ENCODE measurements at regions not wholly inside any gene's neighbourhood (a gene's known extent, or its start where the extent isn't known, plus 50 kb on each side); places are given as distances from the start of the nearest gene placed in this dataset.

DNA sequence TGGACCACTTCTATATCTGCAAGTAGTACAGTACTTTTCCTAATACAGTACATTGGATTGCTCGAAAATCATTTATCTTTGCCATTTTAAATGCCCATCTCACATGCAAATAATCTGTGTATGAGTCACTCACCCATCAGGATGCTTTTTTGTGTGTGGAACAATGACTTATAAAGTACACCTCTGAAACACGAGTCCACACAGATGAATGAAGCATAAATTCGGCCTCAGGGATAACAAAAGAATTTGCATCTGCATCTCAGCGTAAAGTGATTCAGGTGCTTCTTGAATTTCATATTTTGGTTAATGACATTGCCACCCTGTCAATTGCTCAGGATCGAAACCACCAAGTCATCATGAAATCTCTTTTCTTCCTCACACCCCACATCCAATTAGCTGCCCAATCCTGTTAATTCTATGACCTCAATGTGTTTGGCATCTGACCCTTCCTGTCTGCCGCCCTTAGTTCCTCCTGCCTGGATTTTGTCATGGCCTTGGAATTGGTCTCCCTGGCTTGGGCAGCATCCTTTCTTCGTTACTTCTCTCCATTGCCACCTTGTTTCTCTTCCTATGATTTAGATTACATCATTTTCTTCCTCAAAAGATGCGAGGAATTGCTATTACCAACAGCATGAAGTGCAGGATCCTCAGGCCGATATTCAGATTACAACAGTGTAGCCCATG lies 161.6 kb upstream of the MID1 start:
- FAIRE-seq (no peak), DNase-seq (ENCODE audit: insufficient read length, low spot score) (no peak)
- TF ChIP-seq, protein P1, sequence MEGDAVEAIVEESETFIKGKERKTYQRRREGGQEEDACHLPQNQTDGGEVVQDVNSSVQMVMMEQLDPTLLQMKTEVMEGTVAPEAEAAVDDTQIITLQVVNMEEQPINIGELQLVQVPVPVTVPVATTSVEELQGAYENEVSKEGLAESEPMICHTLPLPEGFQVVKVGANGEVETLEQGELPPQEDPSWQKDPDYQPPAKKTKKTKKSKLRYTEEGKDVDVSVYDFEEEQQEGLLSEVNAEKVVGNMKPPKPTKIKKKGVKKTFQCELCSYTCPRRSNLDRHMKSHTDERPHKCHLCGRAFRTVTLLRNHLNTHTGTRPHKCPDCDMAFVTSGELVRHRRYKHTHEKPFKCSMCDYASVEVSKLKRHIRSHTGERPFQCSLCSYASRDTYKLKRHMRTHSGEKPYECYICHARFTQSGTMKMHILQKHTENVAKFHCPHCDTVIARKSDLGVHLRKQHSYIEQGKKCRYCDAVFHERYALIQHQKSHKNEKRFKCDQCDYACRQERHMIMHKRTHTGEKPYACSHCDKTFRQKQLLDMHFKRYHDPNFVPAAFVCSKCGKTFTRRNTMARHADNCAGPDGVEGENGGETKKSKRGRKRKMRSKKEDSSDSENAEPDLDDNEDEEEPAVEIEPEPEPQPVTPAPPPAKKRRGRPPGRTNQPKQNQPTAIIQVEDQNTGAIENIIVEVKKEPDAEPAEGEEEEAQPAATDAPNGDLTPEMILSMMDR (IDR thresholded peaks at IDR 0.05; ENCODE audit: insufficient read depth, missing control alignments): no peak

DNA sequence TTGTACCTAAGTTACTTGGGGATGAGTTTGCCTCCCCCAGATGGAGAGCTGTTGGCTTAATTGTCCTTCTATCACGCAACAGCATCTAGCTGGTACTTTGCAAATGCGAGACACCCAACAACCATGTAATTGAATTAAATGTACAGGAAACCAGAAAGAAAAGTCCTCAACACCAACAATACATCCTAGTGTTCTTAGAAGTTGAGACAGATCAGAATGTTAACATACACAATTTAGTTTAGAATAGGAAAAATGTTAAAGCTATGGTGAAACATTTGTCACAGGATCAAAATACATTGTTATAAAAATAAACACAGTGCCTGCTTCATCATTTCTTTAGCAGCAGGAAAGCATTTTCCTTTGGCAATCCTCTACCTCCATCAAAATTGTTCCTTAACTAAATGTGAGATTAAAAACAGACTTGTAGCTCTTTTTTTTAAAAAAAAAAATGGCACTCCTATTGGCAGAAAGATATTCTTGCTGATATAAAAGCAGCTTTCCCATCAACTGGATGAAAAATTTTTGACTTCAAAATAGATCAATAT lies 163.1 kb upstream of the MID1 start:
- FAIRE-seq (no peak), DNase-seq (ENCODE audit: insufficient read length, low spot score) (no peak)
- TF ChIP-seq, protein P1 (IDR thresholded peaks at IDR 0.05; ENCODE audit: insufficient read depth, missing control alignments): no peak

- DNase-seq (ENCODE audit: insufficient read length, low spot score): no peak
- TF ChIP-seq, protein P1 (IDR thresholded peaks at IDR 0.05; ENCODE audit: insufficient read depth, missing control alignments): no peak
- no peak for FAIRE-seq
Measured at GRCh38 chrX:10787264-10787663, 166.9 kb upstream of the MID1 start.

DNA sequence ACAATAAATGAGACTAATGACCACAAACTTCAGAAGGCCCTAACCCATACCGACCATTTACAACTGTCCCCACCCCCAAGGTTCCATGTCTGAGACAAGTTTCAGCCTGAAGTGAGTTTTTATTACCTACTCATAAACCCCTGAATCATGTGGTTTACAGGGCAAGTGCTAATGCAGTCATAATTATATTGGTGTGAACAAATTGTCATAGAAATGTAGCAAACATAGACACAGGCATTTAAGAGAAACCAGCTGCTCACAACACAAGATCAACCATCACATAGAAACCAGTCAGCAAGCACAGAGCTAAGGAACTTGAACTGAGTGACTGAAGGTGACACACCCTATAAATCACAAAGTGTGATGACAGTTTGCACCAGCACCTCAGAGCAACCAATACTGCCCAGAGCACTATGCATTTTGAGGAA lies 173.8 kb upstream of the MID1 start:
- FAIRE-seq (no peak), DNase-seq (ENCODE audit: insufficient read length, low spot score) (no peak)
- TF ChIP-seq, protein P1 (IDR thresholded peaks at IDR 0.05; ENCODE audit: insufficient read depth, missing control alignments): no peak

DNA sequence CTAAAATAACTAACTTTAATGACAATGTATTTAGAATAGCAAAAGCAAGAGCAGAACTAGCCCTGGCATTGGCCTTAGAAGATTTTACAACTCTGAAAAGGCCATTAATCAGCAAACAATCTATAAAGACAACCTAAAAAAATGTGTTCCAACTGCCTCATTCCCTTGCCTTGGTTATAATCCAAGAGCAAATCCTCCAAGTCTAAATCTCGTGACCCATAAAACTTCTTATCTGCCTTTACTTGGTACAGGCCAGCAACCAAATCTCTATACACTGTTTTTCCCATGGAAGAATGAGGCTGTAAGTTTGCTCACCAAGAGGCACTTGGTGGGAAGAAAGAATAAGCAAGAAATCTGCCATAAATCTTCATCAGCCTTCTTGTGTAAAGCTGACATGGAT lies 175.3 kb upstream of the MID1 start:
- TF ChIP-seq, protein P1 (IDR thresholded peaks at IDR 0.05; ENCODE audit: insufficient read depth, missing control alignments): no peak
- no peak for DNase-seq (ENCODE audit: insufficient read length, low spot score)

DNA sequence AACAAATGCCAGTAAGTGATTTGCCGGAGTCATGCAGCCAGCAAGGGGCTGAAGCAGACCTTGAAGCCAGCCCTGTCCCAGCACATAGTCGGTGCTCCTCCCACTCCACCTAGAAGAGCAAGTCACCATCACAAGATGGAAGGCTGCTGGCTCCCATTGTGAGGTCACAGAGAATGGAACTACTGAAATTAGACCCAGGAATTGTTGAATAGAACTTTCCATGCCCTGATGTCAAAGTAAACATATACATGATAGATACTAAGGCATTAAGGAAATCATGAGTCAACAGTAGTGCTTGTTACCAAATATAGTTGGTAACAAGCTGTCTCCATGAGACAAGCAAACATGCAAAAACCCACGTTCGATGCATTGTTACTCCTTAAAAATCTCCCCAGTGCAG lies 177.1 kb upstream of the MID1 start:
- TF ChIP-seq, protein P1 (IDR thresholded peaks at IDR 0.05; ENCODE audit: insufficient read depth, missing control alignments): no peak
- FAIRE-seq (no peak), DNase-seq (ENCODE audit: insufficient read length, low spot score) (no peak)

More for the DNA sequence above, 175.3 kb upstream of the MID1 start:
- FAIRE-seq: no peak

DNA sequence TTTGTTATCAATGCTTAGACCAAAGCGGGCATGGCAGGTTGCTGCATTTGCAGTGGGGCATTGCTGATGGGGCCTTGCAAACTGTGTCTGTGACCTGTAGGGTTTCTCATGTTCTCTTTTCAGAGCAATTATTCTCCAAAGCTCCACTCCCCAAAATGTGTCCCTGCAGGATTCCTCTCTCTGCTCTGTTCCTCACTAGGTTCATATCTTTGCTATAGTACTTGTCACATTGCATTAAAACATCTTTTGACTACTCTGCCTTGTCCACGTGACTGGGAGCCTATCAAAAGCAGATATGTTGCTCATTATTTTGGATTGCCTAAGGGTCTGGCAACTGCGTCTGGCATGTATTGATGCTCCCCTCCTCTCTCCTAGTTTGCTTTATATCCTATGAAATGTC lies 177.7 kb upstream of the MID1 start:
- no peak for DNase-seq (ENCODE audit: insufficient read length, low spot score)
- FAIRE-seq: no peak
- TF ChIP-seq, protein P1 (IDR thresholded peaks at IDR 0.05; ENCODE audit: insufficient read depth, missing control alignments): no peak
